Calu3 (cell line): ENCODE measurements at regions not wholly inside any gene's neighbourhood (a gene's known extent, or its start where the extent isn't known, plus 50 kb on each side); places are given as distances from the start of the nearest gene placed in this dataset.
"Not testable (repeated sequence)": the region's sequence is repeated elsewhere in the genome, so short reads cannot be mapped to it uniquely, and the experiment has no call there.

Source experiments
- BruUV-seq: library from RNA; stranded (reverse); fragments of 400-500 nt; replicated peaks from 2 replicates; lab custom pipeline; 2021; lab: Mats Ljungman, UMichigan
- CTCF ChIA-PET: fragments of 300-600 bp; sonication (Branson Sonifier 250); formaldehyde crosslinking; loops from one replicate; lab custom pipeline; 2022; ENCODE audit warnings: antibody characterized with exemption; lab: Charles Lee
- DNase-seq: peaks from one replicate; pipeline ENCODE4 v3.0.0; 2022
- H3K27ac Mint-ChIP-seq: one replicate; pipeline ENCODE4 v1.8.0; 2022; ENCODE audit warnings: mixed read lengths; ENCODE audit not compliant: unreplicated experiment
- H3K27me3 Mint-ChIP-seq: one replicate; pipeline ENCODE4 v1.8.0; 2022; ENCODE audit warnings: mixed read lengths; ENCODE audit not compliant: unreplicated experiment
- H3K36me3 Mint-ChIP-seq: one replicate; pipeline ENCODE4 v1.8.0; 2022; ENCODE audit warnings: mild to moderate bottlenecking, moderate library complexity, mixed read lengths; ENCODE audit not compliant: insufficient read depth, unreplicated experiment
- H3K4me1 Mint-ChIP-seq: one replicate; pipeline ENCODE4 v1.8.0; 2022; ENCODE audit warnings: mild to moderate bottlenecking, low read depth, mixed read lengths; ENCODE audit not compliant: unreplicated experiment
- H3K4me3 Mint-ChIP-seq: one replicate; pipeline ENCODE4 v1.8.0; 2022; ENCODE audit warnings: mild to moderate bottlenecking, low read depth, moderate library complexity, mixed read lengths; ENCODE audit not compliant: unreplicated experiment
- H3K9me3 Mint-ChIP-seq: one replicate; pipeline ENCODE4 v1.8.0; 2022; ENCODE audit warnings: low read depth, mixed read lengths; ENCODE audit not compliant: unreplicated experiment
- intact Hi-C: fragments of 100-400 bp; cut with micrococcal nuclease; formaldehyde crosslinking; loops from one replicate; pipeline ENCODE4 v1.10.0; 2022; ENCODE audit not compliant: unreplicated experiment
- TF ChIP-seq, protein P1 (sequence below): fragments of 200-600 bp; IDR thresholded peaks from one replicate; pipeline ENCODE4 v1.8.0; 2022; ENCODE audit warnings: antibody characterized with exemption; ENCODE audit not compliant: unreplicated experiment

DNA sequence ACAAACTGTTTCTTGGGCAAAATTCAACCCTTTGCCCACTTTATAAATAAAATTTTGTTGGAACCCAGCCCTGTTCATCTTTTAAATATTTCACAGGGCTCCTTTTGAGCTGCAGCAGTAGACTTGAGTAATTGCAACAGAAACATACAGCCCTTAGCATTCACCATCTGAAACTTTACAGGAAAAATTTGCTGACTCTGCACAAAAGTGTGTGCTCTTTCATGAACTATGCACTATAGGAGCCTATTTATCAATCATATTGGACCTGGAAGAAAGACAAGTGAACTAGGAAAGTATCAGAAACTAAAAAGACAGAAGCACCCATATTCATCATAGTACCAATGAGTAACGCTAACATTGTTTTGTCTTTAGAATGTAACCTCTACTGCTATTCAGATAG lies 406.9 kb upstream of the SLC10A2 start:
- intact Hi-C loops, result no loop called here
- Mint-ChIP-seq H3K9me3 (no peaks in the 10 kb centered on the region), H3K27ac (no peak overlapping the region), H3K36me3 (no peaks in the 10 kb centered on the region), H3K27me3 (no peaks in the 10 kb centered on the region), H3K4me1 (peaks cover 8% of the 10 kb centered on the region), H3K4me3 (no peak overlapping the region)
- DNase-seq, result no peak
- TF ChIP-seq, protein P1, sequence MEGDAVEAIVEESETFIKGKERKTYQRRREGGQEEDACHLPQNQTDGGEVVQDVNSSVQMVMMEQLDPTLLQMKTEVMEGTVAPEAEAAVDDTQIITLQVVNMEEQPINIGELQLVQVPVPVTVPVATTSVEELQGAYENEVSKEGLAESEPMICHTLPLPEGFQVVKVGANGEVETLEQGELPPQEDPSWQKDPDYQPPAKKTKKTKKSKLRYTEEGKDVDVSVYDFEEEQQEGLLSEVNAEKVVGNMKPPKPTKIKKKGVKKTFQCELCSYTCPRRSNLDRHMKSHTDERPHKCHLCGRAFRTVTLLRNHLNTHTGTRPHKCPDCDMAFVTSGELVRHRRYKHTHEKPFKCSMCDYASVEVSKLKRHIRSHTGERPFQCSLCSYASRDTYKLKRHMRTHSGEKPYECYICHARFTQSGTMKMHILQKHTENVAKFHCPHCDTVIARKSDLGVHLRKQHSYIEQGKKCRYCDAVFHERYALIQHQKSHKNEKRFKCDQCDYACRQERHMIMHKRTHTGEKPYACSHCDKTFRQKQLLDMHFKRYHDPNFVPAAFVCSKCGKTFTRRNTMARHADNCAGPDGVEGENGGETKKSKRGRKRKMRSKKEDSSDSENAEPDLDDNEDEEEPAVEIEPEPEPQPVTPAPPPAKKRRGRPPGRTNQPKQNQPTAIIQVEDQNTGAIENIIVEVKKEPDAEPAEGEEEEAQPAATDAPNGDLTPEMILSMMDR, result no peak
- no TSS peak for BruUV-seq
- CTCF ChIA-PET, result no interaction called here

DNA sequence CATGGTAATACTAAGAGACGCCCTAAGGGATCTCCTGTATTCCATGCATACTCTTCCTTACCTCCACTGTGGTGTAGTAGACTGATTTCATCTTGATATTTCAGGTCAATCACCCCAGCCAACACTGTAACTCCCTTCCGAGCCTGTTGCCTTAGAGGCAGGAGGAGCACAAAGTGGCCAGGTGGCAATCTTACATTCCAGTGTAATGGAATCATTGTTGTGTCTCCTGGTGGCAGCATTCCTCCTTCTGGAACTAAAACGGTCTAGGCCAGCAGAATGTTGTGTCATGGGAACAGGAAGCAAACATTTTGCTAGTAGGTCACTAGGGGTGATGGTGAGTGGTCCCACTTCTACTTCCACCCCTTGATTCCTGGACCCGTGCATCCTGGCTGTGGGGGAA lies 405.7 kb upstream of the SLC10A2 start:
- intact Hi-C loops, result no loop called here
- CTCF ChIA-PET, result no interaction called here
- no peak overlapping the region for H3K4me3 Mint-ChIP-seq
- H3K27me3 Mint-ChIP-seq, result no peaks in the 10 kb centered on the region
- TF ChIP-seq, protein P1, result no peak
- no peaks in the 10 kb centered on the region for H3K9me3 Mint-ChIP-seq
- H3K27ac Mint-ChIP-seq, result no peak overlapping the region
- H3K36me3 Mint-ChIP-seq, result no peaks in the 10 kb centered on the region
- BruUV-seq, result no TSS peak
- peaks cover 8% of the 10 kb centered on the region for H3K4me1 Mint-ChIP-seq
- peak; percentile 0 for DNase-seq

DNA sequence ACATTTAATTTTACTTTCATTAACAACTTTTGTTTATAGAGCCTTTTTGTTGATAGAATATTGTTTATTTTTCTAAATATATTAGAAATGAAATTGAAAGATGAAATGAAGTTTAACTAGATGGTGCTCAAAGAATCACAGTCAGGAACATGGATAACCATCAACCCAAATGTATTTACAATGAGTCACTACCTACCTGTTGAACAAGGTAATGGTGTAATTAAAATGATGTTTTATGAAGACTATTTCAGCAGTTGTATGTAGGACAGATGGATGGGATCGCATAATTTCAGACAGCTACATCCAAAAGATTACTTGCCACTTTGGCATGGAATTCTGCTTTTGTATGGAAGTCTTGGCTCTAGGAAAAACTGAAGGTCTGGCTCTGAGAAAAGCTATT lies 403.6 kb upstream of the SLC10A2 start:
- CTCF ChIA-PET, result interaction anchor here (0.6 kb wide), 1 partner anchor 1471 kb away, joined by 3 read pairs; no protein-coding TSS in a partner anchor
- no peaks in the 10 kb centered on the region for H3K36me3 Mint-ChIP-seq
- no peak overlapping the region for H3K4me3 Mint-ChIP-seq
- TF ChIP-seq, protein P1, result no peak
- no peaks in the 10 kb centered on the region for H3K9me3 Mint-ChIP-seq
- intact Hi-C loops, result no loop called here
- peaks cover 8% of the 10 kb centered on the region for H3K4me1 Mint-ChIP-seq
- no peak for DNase-seq
- H3K27ac Mint-ChIP-seq, result no peak overlapping the region
- BruUV-seq, result no TSS peak
- no peaks in the 10 kb centered on the region for H3K27me3 Mint-ChIP-seq

DNA sequence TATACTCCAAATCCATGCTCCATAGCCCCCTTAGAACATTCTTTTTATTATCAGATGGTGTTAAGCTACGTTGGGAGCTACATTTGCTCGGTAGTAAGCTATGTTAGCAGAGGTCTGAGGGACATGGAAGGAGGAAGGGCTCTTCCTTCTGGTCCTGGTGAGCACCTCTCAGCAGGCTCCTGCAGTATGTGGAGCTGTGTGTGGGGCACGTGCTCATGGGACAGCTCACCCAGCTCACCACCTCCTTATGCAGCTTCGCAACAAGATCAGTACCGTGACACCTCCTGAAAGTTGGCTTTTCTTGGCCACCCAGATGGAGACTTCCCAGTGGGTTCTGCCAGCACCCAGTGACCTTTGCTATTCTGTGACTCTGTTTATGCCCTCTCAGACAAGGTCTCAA lies 400.5 kb upstream of the SLC10A2 start:
- BruUV-seq, result no TSS peak
- TF ChIP-seq, protein P1, result no peak
- Mint-ChIP-seq H3K9me3 (no peaks in the 10 kb centered on the region), H3K4me3 (no peak overlapping the region), H3K4me1 (peaks cover 8% of the 10 kb centered on the region), H3K27ac (no peak overlapping the region), H3K27me3 (no peaks in the 10 kb centered on the region), H3K36me3 (no peaks in the 10 kb centered on the region)
- intact Hi-C loops, result no loop called here
- no peak for DNase-seq
- CTCF ChIA-PET, result no interaction called here

DNA sequence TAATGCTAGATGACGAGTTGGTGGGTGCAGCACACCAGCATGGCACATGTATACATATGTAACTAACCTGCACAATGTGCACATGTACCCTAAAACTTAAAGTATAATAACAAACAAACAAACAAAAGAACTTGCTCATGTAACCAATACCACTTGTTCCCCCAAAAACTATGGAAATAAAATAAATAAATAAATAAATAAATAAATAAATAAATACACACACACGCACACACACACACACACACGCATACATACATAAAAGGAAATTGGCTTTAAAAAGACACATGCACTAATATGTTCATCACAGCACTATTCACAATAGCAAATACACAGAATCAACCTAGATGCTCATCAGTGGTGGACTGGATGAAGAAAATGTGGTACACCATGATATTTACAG lies 394.0 kb upstream of the SLC10A2 start:
- H3K4me1 Mint-ChIP-seq, H3K9me3 Mint-ChIP-seq, H3K36me3 Mint-ChIP-seq, H3K4me3 Mint-ChIP-seq, H3K27me3 Mint-ChIP-seq, intact Hi-C loops, H3K27ac Mint-ChIP-seq, DNase-seq, CTCF ChIA-PET, BruUV-seq: not testable (repeated sequence)

DNA sequence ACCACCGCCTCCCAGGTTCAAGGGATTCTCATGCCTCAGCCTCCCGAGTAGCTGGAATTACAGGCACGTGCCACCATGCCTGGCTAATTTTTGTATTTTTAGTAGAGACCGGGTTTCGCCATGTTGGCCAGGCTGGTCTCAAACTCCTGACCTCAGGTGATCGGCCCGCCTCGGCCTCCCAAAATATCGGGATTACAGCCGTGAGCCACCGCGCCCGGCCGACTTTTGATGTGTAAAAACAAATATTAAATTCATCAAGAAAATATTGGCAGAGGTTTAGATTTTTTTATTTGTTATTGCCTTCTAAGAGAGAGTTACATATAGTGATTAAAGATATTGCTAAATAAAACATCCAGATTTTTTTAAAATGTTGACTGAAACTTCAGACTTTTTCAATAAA lies 390.8 kb upstream of the SLC10A2 start:
- H3K27ac Mint-ChIP-seq, H3K36me3 Mint-ChIP-seq, H3K9me3 Mint-ChIP-seq, H3K4me3 Mint-ChIP-seq, intact Hi-C loops, CTCF ChIA-PET, H3K4me1 Mint-ChIP-seq, BruUV-seq, DNase-seq, H3K27me3 Mint-ChIP-seq: not testable (repeated sequence)
